ENCODE measurements at regions not wholly inside any gene's neighbourhood (a gene's known extent, or its start where the extent isn't known, plus 50 kb on each side); places are given as distances from the start of the nearest gene placed in this dataset.

DNA sequence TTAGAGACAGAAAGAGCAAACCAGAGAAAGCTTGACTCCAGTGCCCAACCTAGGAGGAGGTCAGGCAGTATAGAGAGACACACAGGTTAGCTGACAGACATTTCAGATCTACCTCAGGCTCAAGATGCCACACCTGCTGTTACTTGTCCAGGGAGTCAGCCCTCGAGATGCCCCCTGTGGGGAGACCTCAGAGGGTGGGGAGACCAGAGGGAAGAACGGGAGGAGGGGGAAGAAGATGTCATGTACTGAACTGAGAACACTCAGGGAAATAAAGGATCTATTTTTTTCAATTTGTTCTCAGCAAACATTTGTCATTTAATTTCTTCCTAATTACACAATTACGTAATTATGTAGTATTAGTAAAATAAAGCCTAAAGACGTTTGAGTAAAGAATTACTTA is 196.3 kb upstream of the CADM1 start:
- Histone ChIP-seq H3F3A (ENCODE audit: insufficient read depth) (no peaks in the 10 kb centered on the region), H3K9me2 (ENCODE audit: insufficient read depth) (no peaks in the 10 kb centered on the region), H3K79me2 (ENCODE audit: insufficient read depth) (no peaks in the 10 kb centered on the region), H3K4me1 (ENCODE audit: insufficient read depth) (no peaks in the 10 kb centered on the region), H3K4me3 (no peak overlapping the region), H3K27ac (no peak overlapping the region), H3K4me2 (ENCODE audit: unreplicated experiment) (no peak overlapping the region), H3K9me3 (ENCODE audit: low read depth) (no peaks in the 10 kb centered on the region), H3K36me3 (ENCODE audit: low read depth) (no peaks in the 10 kb centered on the region), H3K27me3 (replicated peaks; ENCODE audit: insufficient read depth) (no peaks in the 10 kb centered on the region), H4K20me1 (ENCODE audit: insufficient read depth) (no peaks in the 10 kb centered on the region), H3K9ac (no peak overlapping the region), H2AFZ (no peak overlapping the region)
- in situ Hi-C loops (cut with MboI) = no loop called here
- TF ChIP-seq EZH2phosphoT487 (IDR thresholded peaks at IDR 0.05; ENCODE audit: insufficient read depth, low read depth) = no peak
- TF ChIP-seq EZH2 (IDR thresholded peaks at IDR 0.05; ENCODE audit: insufficient read depth, poor library complexity, severe bottlenecking) = no peak
- 13 to 17% methylated on average over 4 of the region's 4 CpGs for WGBS, 2 experiments (ENCODE audit: low coverage in 1 of 2, low lambda C conversion rate in 2 of 2, missing lambda C conversion rate in 2 of 2)
- DNase-seq = no peak

DNA sequence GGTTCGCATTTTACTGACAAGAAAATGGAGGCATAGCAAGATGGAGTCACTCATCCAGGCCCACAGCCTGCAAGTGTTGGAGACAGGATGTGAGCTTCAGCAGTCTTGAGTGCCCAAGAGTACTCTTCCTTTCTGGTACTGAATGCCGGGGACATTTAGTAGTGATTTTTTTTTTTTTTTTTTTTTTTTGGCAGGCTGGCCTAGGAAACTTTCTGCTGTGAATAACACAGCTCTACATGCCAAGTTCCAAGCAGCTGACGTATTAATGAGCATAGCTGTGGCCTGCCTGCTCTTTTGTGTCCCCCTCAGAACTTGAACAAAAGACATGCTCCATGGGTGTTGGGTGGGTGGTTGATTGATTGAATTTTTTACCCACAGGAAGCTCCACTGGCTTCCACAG is 195.5 kb upstream of the CADM1 start:
- no peak for TF ChIP-seq EZH2 (IDR thresholded peaks at IDR 0.05; ENCODE audit: insufficient read depth, poor library complexity, severe bottlenecking)
- no peak for TF ChIP-seq EZH2phosphoT487 (IDR thresholded peaks at IDR 0.05; ENCODE audit: insufficient read depth, low read depth)
- Histone ChIP-seq H3K9me3 (ENCODE audit: low read depth) (no peaks in the 10 kb centered on the region), H3K36me3 (ENCODE audit: low read depth) (no peaks in the 10 kb centered on the region), H3K9me2 (ENCODE audit: insufficient read depth) (no peaks in the 10 kb centered on the region), H3K4me3 (no peak overlapping the region), H3K9ac (no peak overlapping the region), H3K79me2 (ENCODE audit: insufficient read depth) (no peaks in the 10 kb centered on the region), H4K20me1 (ENCODE audit: insufficient read depth) (no peaks in the 10 kb centered on the region), H3K4me2 (ENCODE audit: unreplicated experiment) (no peak overlapping the region), H2AFZ (no peak overlapping the region), H3F3A (ENCODE audit: insufficient read depth) (no peaks in the 10 kb centered on the region), H3K27ac (no peak overlapping the region), H3K27me3 (replicated peaks; ENCODE audit: insufficient read depth) (no peaks in the 10 kb centered on the region), H3K4me1 (ENCODE audit: insufficient read depth) (no peaks in the 10 kb centered on the region)
- in situ Hi-C loops (cut with MboI) = no loop called here
- peak; percentile 10 for DNase-seq
- 2% methylated on average over 3 of the region's 3 CpGs for WGBS, 2 experiments (ENCODE audit: low coverage in 1 of 2, low lambda C conversion rate in 2 of 2, missing lambda C conversion rate in 2 of 2)

DNA sequence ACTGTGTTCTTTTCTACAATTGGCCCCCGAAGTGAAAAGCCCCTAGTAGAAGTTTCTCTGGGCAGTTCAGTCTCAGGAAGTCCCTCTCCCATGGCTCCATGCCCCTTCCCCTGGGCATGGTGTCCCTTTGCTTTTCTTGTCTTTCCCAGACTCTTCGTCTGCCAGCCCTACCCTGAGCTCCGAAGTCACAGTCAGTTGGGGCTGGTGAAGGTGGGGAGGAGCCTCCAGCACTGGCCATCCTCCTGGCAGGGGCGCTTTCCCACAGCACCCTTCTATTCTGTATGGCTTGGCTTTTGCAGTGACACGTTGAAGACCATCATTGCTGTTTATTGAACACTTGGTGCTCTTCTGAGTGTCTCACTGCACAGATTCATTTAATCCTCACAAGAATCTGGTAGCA is 195.1 kb upstream of the CADM1 start:
- H3K9ac ChIP-seq = no peak overlapping the region
- no peaks in the 10 kb centered on the region for H3K36me3 ChIP-seq (ENCODE audit: low read depth)
- in situ Hi-C loops (cut with MboI) = no loop called here
- H3F3A ChIP-seq (ENCODE audit: insufficient read depth) = no peaks in the 10 kb centered on the region
- no peaks in the 10 kb centered on the region for H3K79me2 ChIP-seq (ENCODE audit: insufficient read depth)
- no peak overlapping the region for H3K4me3 ChIP-seq
- H3K4me1 ChIP-seq (ENCODE audit: insufficient read depth) = no peaks in the 10 kb centered on the region
- DNase-seq = no peak
- no peak overlapping the region for H3K4me2 ChIP-seq (ENCODE audit: unreplicated experiment)
- H3K9me2 ChIP-seq (ENCODE audit: insufficient read depth) = no peaks in the 10 kb centered on the region
- TF ChIP-seq EZH2 (IDR thresholded peaks at IDR 0.05; ENCODE audit: insufficient read depth, poor library complexity, severe bottlenecking) (no peak), EZH2phosphoT487 (IDR thresholded peaks at IDR 0.05; ENCODE audit: insufficient read depth, low read depth) (no peak)
- no peak overlapping the region for H3K27ac ChIP-seq
- WGBS, 2 experiments (ENCODE audit: low coverage in 1 of 2, low lambda C conversion rate in 2 of 2, missing lambda C conversion rate in 2 of 2) = 16 to 19% methylated on average over 5 of the region's 5 CpGs
- H2AFZ ChIP-seq = no peak overlapping the region
- no peaks in the 10 kb centered on the region for H3K9me3 ChIP-seq (ENCODE audit: low read depth)
- no peaks in the 10 kb centered on the region for H3K27me3 ChIP-seq (replicated peaks; ENCODE audit: insufficient read depth)
- H4K20me1 ChIP-seq (ENCODE audit: insufficient read depth) = no peaks in the 10 kb centered on the region

DNA sequence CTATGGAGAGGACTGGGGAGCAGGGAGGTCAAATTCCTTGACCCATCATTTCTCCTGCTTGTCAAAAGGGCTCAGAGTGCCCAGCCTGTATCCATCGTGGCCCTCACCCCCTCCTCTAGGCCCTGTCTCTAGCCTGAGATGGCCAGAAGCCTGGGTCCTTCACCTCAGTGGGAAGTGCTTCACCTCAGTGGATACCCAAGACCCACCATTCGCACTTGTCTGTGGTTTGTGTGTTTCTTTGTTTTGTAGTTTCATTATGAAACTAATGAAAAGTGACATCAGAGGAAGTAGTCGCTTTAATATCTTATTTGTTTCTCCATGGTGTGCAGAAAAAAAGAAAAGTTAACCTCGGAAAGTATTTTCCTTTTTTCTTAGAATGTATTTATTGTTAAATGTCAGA is 194.0 kb upstream of the CADM1 start:
- H3K27ac ChIP-seq = no peak overlapping the region
- no peak for DNase-seq
- no peaks in the 10 kb centered on the region for H3F3A ChIP-seq (ENCODE audit: insufficient read depth)
- H3K36me3 ChIP-seq (ENCODE audit: low read depth) = no peaks in the 10 kb centered on the region
- no peaks in the 10 kb centered on the region for H3K4me1 ChIP-seq (ENCODE audit: insufficient read depth)
- H3K27me3 ChIP-seq (replicated peaks; ENCODE audit: insufficient read depth) = no peaks in the 10 kb centered on the region
- no peak overlapping the region for H2AFZ ChIP-seq
- H3K79me2 ChIP-seq (ENCODE audit: insufficient read depth) = no peaks in the 10 kb centered on the region
- H3K9me3 ChIP-seq (ENCODE audit: low read depth) = no peaks in the 10 kb centered on the region
- WGBS, 2 experiments (ENCODE audit: low coverage in 1 of 2, low lambda C conversion rate in 2 of 2, missing lambda C conversion rate in 2 of 2) = 18 to 19% methylated on average over 4 of the region's 4 CpGs
- no peaks in the 10 kb centered on the region for H3K9me2 ChIP-seq (ENCODE audit: insufficient read depth)
- in situ Hi-C loops (cut with MboI) = no loop called here
- TF ChIP-seq EZH2 (IDR thresholded peaks at IDR 0.05; ENCODE audit: insufficient read depth, poor library complexity, severe bottlenecking) (no peak), EZH2phosphoT487 (IDR thresholded peaks at IDR 0.05; ENCODE audit: insufficient read depth, low read depth) (no peak)
- no peak overlapping the region for H3K4me2 ChIP-seq (ENCODE audit: unreplicated experiment)
- no peaks in the 10 kb centered on the region for H4K20me1 ChIP-seq (ENCODE audit: insufficient read depth)
- no peak overlapping the region for H3K9ac ChIP-seq
- no peak overlapping the region for H3K4me3 ChIP-seq

DNA sequence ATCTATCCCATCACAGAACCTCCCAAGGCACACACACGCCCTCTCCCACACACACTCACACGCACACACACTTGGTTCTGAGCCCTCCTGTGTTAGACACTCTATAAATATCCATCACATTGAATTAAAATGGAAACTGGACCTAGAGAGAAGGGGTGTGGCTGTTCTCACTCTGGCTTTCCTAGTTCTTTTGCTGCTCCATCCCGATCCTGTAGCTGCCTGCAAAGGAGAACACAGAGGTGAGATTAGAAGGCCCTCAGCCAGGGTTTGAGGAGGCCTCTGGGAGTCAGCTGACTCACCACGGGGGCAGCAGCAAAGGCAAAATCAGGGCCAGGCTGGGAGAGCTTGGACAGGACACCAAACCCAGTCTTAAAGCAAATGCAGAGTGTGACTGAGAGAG is 192.3 kb upstream of the CADM1 start:
- TF ChIP-seq EZH2 (IDR thresholded peaks at IDR 0.05; ENCODE audit: insufficient read depth, poor library complexity, severe bottlenecking) (no peak), EZH2phosphoT487 (IDR thresholded peaks at IDR 0.05; ENCODE audit: insufficient read depth, low read depth) (no peak)
- in situ Hi-C loops (cut with MboI) = no loop called here
- Histone ChIP-seq H3K9ac (no peak overlapping the region), H3K9me2 (ENCODE audit: insufficient read depth) (no peaks in the 10 kb centered on the region), H3F3A (ENCODE audit: insufficient read depth) (no peaks in the 10 kb centered on the region), H4K20me1 (ENCODE audit: insufficient read depth) (no peaks in the 10 kb centered on the region), H3K36me3 (ENCODE audit: low read depth) (no peaks in the 10 kb centered on the region), H3K4me1 (ENCODE audit: insufficient read depth) (no peaks in the 10 kb centered on the region), H3K9me3 (ENCODE audit: low read depth) (no peaks in the 10 kb centered on the region), H3K79me2 (ENCODE audit: insufficient read depth) (no peaks in the 10 kb centered on the region), H2AFZ (no peak overlapping the region), H3K27ac (no peak overlapping the region), H3K4me2 (ENCODE audit: unreplicated experiment) (no peak overlapping the region), H3K27me3 (replicated peaks; ENCODE audit: insufficient read depth) (no peaks in the 10 kb centered on the region), H3K4me3 (no peak overlapping the region)
- no peak for DNase-seq
- 0 to 1% methylated on average over 3 to 4 of the region's 4 CpGs for WGBS, 2 experiments (ENCODE audit: low coverage in 1 of 2, low lambda C conversion rate in 2 of 2, missing lambda C conversion rate in 2 of 2)

All from GM23248 (cell line).